ENCODE measurements at regions not wholly inside any gene's neighbourhood (a gene's known extent, or its start where the extent isn't known, plus 50 kb on each side); places are given as distances from the start of the nearest gene placed in this dataset.

DNA sequence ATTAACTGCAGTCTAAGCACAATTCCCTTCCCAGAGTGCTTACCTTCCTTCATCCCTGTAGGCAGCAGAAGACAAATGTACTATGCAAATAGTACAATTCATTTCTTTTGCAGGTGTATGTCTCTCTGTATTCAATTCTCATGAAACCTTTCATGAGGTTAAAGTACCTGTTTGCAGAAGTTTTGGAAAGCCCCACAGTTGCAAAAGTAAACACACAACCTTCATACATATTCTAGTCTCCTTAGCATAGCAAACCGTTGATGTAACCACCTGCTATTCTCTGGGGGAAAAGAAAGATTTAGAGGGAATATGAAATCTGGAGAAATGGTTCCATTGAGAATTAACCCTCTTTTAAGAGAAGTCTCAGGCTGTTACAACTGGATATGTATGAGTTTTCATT, 200.3 kb upstream of the SUCLG2 start:
- ChIA-PET POLR2A (no interaction called here), CTCF (no interaction called here)
- Histone ChIP-seq H3K9me3 (no peaks in the 10 kb centered on the region), H3K4me1 (no peaks in the 10 kb centered on the region), H3K4me3 (no peak overlapping the region), H3K4me2 (no peak overlapping the region), H3K27ac (no peak overlapping the region)
- no peak for FAIRE-seq
- TF ChIP-seq FOXS1 (CRISPR knock-in tag; IDR thresholded peaks at IDR 0.05): no peak
- TF ChIP-seq RCOR1 (IDR thresholded peaks at IDR 0.05; ENCODE audit: low read depth, low read length): no peak
- no peak for TF ChIP-seq HDAC2 (IDR thresholded peaks at IDR 0.05)
- TF ChIP-seq MYC (IDR thresholded peaks at IDR 0.05; ENCODE audit: borderline replicate concordance, low read length): no peak
- TF ChIP-seq, protein P1, sequence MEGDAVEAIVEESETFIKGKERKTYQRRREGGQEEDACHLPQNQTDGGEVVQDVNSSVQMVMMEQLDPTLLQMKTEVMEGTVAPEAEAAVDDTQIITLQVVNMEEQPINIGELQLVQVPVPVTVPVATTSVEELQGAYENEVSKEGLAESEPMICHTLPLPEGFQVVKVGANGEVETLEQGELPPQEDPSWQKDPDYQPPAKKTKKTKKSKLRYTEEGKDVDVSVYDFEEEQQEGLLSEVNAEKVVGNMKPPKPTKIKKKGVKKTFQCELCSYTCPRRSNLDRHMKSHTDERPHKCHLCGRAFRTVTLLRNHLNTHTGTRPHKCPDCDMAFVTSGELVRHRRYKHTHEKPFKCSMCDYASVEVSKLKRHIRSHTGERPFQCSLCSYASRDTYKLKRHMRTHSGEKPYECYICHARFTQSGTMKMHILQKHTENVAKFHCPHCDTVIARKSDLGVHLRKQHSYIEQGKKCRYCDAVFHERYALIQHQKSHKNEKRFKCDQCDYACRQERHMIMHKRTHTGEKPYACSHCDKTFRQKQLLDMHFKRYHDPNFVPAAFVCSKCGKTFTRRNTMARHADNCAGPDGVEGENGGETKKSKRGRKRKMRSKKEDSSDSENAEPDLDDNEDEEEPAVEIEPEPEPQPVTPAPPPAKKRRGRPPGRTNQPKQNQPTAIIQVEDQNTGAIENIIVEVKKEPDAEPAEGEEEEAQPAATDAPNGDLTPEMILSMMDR (IDR thresholded peaks at IDR 0.05): no peak
- TF ChIP-seq HOXB5 (CRISPR knock-in tag; IDR thresholded peaks at IDR 0.05): no peak
- TF ChIP-seq KDM5A (IDR thresholded peaks at IDR 0.05): no peak
- TF ChIP-seq HEYL (CRISPR knock-in tag; IDR thresholded peaks at IDR 0.05): no peak
- TF ChIP-seq, protein P2, sequence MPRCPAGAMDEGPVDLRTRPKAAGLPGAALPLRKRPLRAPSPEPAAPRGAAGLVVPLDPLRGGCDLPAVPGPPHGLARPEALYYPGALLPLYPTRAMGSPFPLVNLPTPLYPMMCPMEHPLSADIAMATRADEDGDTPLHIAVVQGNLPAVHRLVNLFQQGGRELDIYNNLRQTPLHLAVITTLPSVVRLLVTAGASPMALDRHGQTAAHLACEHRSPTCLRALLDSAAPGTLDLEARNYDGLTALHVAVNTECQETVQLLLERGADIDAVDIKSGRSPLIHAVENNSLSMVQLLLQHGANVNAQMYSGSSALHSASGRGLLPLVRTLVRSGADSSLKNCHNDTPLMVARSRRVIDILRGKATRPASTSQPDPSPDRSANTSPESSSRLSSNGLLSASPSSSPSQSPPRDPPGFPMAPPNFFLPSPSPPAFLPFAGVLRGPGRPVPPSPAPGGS (IDR thresholded peaks at IDR 0.05): no peak
- TF ChIP-seq CBX8 (IDR thresholded peaks at IDR 0.05): no peak
- TF ChIP-seq CEBPB (IDR thresholded peaks at IDR 0.05): no peak
- no peak for TF ChIP-seq NFE2L2 (conservative IDR thresholded peaks at IDR 0.05; ENCODE audit: low read length)
- TF ChIP-seq, protein P3, sequence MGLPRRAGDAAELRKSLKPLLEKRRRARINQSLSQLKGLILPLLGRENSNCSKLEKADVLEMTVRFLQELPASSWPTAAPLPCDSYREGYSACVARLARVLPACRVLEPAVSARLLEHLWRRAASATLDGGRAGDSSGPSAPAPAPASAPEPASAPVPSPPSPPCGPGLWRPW (IDR thresholded peaks at IDR 0.05): no peak
- no peak for TF ChIP-seq BHLHE40 (IDR thresholded peaks at IDR 0.05; ENCODE audit: low read depth, low read length)
- no peak for TF ChIP-seq FOSB (CRISPR knock-in tag; IDR thresholded peaks at IDR 0.05)
- 20% methylated on average over 1 of the region's 1 CpG for WGBS (ENCODE audit: missing lambda C conversion rate)
- ATAC-seq: no peak
- no peak for DNase-seq (ENCODE audit: low read depth in 1 of 2, low spot score in 1 of 2)

DNA sequence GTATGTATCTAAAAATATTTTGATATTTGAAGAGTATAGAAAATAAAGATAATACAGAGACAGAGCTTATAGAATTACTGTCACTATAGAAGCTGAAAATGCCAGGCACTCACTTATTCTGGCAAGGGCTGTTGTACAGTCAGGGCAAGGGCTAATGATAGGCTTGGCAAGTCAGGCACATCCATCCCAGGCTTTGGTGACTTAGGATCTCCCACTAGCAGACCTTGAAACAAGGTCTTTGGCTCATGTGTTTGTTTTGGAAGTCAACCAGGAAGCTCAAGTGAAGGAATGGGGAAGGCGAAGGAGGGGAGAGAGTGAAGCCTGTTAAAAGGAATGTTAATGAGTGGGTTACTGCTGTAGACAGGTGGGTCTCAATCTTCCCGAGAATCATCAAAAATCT, 199.1 kb upstream of the SUCLG2 start:
- no peak overlapping the region for H3K4me3 ChIP-seq
- POLR2A ChIA-PET: no interaction called here
- DNase-seq (ENCODE audit: low read depth in 1 of 2, low spot score in 1 of 2): no peak
- 41% methylated on average over 2 of the region's 2 CpGs for WGBS (ENCODE audit: missing lambda C conversion rate)
- FAIRE-seq: no peak
- H3K27ac ChIP-seq: no peak overlapping the region
- no peak for ATAC-seq
- TF ChIP-seq TP53 (CRISPR knock-in tag; IDR thresholded peaks at IDR 0.05) (no peak), PHF8 (IDR thresholded peaks at IDR 0.05; ENCODE audit: borderline replicate concordance, low read depth) (no peak), EHF (CRISPR knock-in tag; IDR thresholded peaks at IDR 0.05) (no peak), CHD2 (IDR thresholded peaks at IDR 0.05; ENCODE audit: low read length, partially characterized antibody) (no peak), CBX2 (IDR thresholded peaks at IDR 0.05; ENCODE audit: borderline replicate concordance, low read depth) (no peak), NR3C1 (IDR thresholded peaks at IDR 0.05) (no peak), HOXB5 (CRISPR knock-in tag; IDR thresholded peaks at IDR 0.05) (no peak), EHMT2 (IDR thresholded peaks at IDR 0.05; ENCODE audit: low read depth) (no peak), SMC3 (IDR thresholded peaks at IDR 0.05) (no peak), BHLHE40 (IDR thresholded peaks at IDR 0.05; ENCODE audit: low read depth, low read length) (no peak), ZC3H11A (IDR thresholded peaks at IDR 0.05) (no peak), ZSCAN20 (CRISPR knock-in tag; IDR thresholded peaks at IDR 0.05) (no peak), ZNF302 (CRISPR knock-in tag; IDR thresholded peaks at IDR 0.05) (no peak), HEYL (CRISPR knock-in tag; IDR thresholded peaks at IDR 0.05) (no peak), CEBPB (IDR thresholded peaks at IDR 0.05) (no peak), NFE2L2 (conservative IDR thresholded peaks at IDR 0.05; ENCODE audit: low read length) (no peak)
- TF ChIP-seq, protein P4, sequence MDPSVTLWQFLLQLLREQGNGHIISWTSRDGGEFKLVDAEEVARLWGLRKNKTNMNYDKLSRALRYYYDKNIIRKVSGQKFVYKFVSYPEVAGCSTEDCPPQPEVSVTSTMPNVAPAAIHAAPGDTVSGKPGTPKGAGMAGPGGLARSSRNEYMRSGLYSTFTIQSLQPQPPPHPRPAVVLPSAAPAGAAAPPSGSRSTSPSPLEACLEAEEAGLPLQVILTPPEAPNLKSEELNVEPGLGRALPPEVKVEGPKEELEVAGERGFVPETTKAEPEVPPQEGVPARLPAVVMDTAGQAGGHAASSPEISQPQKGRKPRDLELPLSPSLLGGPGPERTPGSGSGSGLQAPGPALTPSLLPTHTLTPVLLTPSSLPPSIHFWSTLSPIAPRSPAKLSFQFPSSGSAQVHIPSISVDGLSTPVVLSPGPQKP (IDR thresholded peaks at IDR 0.05; ENCODE audit: low read depth, low read length): no peak
- no peak overlapping the region for H3K4me2 ChIP-seq
- CTCF ChIA-PET: no interaction called here
- no peaks in the 10 kb centered on the region for H3K9me3 ChIP-seq
- no peaks in the 10 kb centered on the region for H3K4me1 ChIP-seq

All from A549 (cell line).